A673 (cell line): ENCODE measurements at regions not wholly inside any gene's neighbourhood (a gene's known extent, or its start where the extent isn't known, plus 50 kb on each side); places are given as distances from the start of the nearest gene placed in this dataset.

Experiments
- BruUV-seq: library from RNA; stranded (reverse); fragments of 400-500 nt; replicated peaks from 2 replicates; lab custom pipeline; 2021; lab: Mats Ljungman, UMichigan
- CTCF ChIA-PET: fragments of 300-600 bp; sonication (Branson Sonifier 250); formaldehyde crosslinking; loops from one replicate; lab custom pipeline; 2022; ENCODE audit warnings: antibody characterized with exemption; lab: Charles Lee
- POLR2A ChIA-PET: fragments of 300-600 bp; sonication (Branson Sonifier 250); formaldehyde crosslinking; loops from one replicate; lab custom pipeline; 2022; ENCODE audit warnings: antibody characterized with exemption; ENCODE audit not compliant: low non-redundant PET; lab: Charles Lee
- DNase-seq: peaks from one replicate; pipeline ENCODE4 v3.0.0-alpha.2; 2015; ENCODE audit warnings: low spot score
- H3K27ac ChIP-seq: fragments of 200-600 bp; sonication (generic); 2 replicates; pipeline ENCODE4 v1.5.1; 2016; ENCODE audit warnings: mixed run types, low read depth, mild to moderate bottlenecking, mixed read lengths, antibody characterized with exemption, low read length; ENCODE audit not compliant: poor library complexity, severe bottlenecking
- H3K27me3 ChIP-seq: fragments of 200-600 bp; sonication (generic); replicated peaks from 2 replicates; pipeline ENCODE4 v1.6.1; 2017; ENCODE audit warnings: mixed run types, low read depth, mild to moderate bottlenecking, mixed read lengths, antibody characterized with exemption, low read length; ENCODE audit not compliant: insufficient read depth, poor library complexity
- H3K36me3 ChIP-seq: fragments of 200-600 bp; sonication (generic); 2 replicates; pipeline ENCODE4 v1.6.1; 2016; ENCODE audit warnings: mixed run types, mild to moderate bottlenecking, mixed read lengths, antibody characterized with exemption, low read length; ENCODE audit not compliant: insufficient read depth, poor library complexity, severe bottlenecking
- H3K4me1 ChIP-seq: fragments of 200-600 bp; sonication (generic); 2 replicates; pipeline ENCODE4 v1.6.1; 2017; ENCODE audit warnings: mixed run types, mild to moderate bottlenecking, mixed read lengths, antibody characterized with exemption, low read length; ENCODE audit not compliant: insufficient read depth, poor library complexity, severe bottlenecking
- H3K4me3 ChIP-seq: fragments of 200-600 bp; sonication (generic); 2 replicates; pipeline ENCODE4 v1.5.1; 2016; ENCODE audit warnings: low read depth, mixed run types, mild to moderate bottlenecking, mixed read lengths, low read length; ENCODE audit not compliant: poor library complexity, severe bottlenecking
- H3K9me3 ChIP-seq: fragments of 200-600 bp; sonication (generic); 2 replicates; pipeline ENCODE4 v1.6.1; 2016; ENCODE audit warnings: mixed run types, low read depth, mild to moderate bottlenecking, mixed read lengths, antibody characterized with exemption, low read length; ENCODE audit not compliant: poor library complexity, severe bottlenecking
- CTCF ChIP-seq: fragments of 300-800, 200-600 bp; sonication (generic); conservative IDR thresholded peaks from 2 replicates; pipeline ENCODE4 v1.5.1; 2017; ENCODE audit warnings: low read depth, mild to moderate bottlenecking, antibody characterized with exemption, low read length, moderate library complexity, mixed read lengths
- EZH2 ChIP-seq: fragments of 200-600 bp; sonication (generic); IDR thresholded peaks from 2 replicates; pipeline ENCODE4 v1.6.1; 2017; ENCODE audit warnings: borderline replicate concordance, low read depth, mild to moderate bottlenecking, mixed read lengths, antibody characterized with exemption, low read length; ENCODE audit not compliant: poor library complexity, severe bottlenecking
- intact Hi-C: fragments of 100-400 bp; cut with micrococcal nuclease; formaldehyde crosslinking; loops from one replicate; pipeline ENCODE4 v1.10.0; 2022; ENCODE audit not compliant: unreplicated experiment

- no peaks in the 10 kb centered on the region for H3K4me1 ChIP-seq
- POLR2A ChIA-PET = interaction anchor here (0.6 kb wide), 1 partner anchor 1773 kb away, joined by 3 read pairs; no protein-coding TSS in a partner anchor
- BruUV-seq = no TSS peak
- intact Hi-C loops = no loop called here
- TF ChIP-seq EZH2 (no peak), CTCF (no peak)
- H3K36me3 ChIP-seq = no peaks in the 10 kb centered on the region
- CTCF ChIA-PET = no interaction called here
- no peak for DNase-seq
- no peaks in the 10 kb centered on the region for H3K9me3 ChIP-seq
- H3K4me3 ChIP-seq = no peak overlapping the region
- peaks cover 60% of the 10 kb centered on the region for H3K27me3 ChIP-seq
- H3K27ac ChIP-seq = no peak overlapping the region
These were observed 52.7 kb downstream of the KCNA5 start for GRCh38 chr12:5096241-5096924.

- Histone ChIP-seq H3K36me3 (no peaks in the 10 kb centered on the region), H3K27me3 (peaks cover 59% of the 10 kb centered on the region), H3K27ac (no peak overlapping the region), H3K4me3 (no peak overlapping the region), H3K4me1 (no peaks in the 10 kb centered on the region), H3K9me3 (no peaks in the 10 kb centered on the region)
- ChIA-PET POLR2A (interaction anchor here (0.6 kb wide), 1 partner anchor 11 kb away, joined by 3 read pairs; no protein-coding TSS in a partner anchor), CTCF (no interaction called here)
- TF ChIP-seq EZH2 = no peak
- no peak for TF ChIP-seq CTCF
- intact Hi-C loops = no loop called here
- BruUV-seq = no TSS peak
- no peak for DNase-seq
These were observed 54.1 kb downstream of the KCNA5 start for GRCh38 chr12:5097786-5098185.

- DNase-seq = no peak
- Histone ChIP-seq H3K27ac (no peak overlapping the region), H3K9me3 (no peaks in the 10 kb centered on the region), H3K4me1 (no peaks in the 10 kb centered on the region), H3K4me3 (no peak overlapping the region), H3K27me3 (peaks cover 47% of the 10 kb centered on the region), H3K36me3 (no peaks in the 10 kb centered on the region)
- POLR2A ChIA-PET = no interaction called here
- CTCF ChIA-PET = no interaction called here
- no TSS peak for BruUV-seq
- intact Hi-C loops = no loop called here
- TF ChIP-seq CTCF (no peak), EZH2 (no peak)
These were observed 55.5 kb downstream of the KCNA5 start for GRCh38 chr12:5099136-5099535.
